HCT116 (cell line): ENCODE measurements at regions not wholly inside any gene's neighbourhood (a gene's known extent, or its start where the extent isn't known, plus 50 kb on each side); places are given as distances from the start of the nearest gene placed in this dataset.
"Not testable (repeated sequence)": the region's sequence is repeated elsewhere in the genome, so short reads cannot be mapped to it uniquely, and the experiment has no call there.

Experiments
- ATAC-seq: fragments of 200-7000 bp; cut with Tn5 transposase; 2 replicates; pipeline ENCODE4 v1.9.1; 2020; ENCODE audit warnings: mild to moderate bottlenecking, moderate library complexity
- BruUV-seq: library from RNA; stranded (reverse); fragments of 400-500 nt; replicated peaks from 2 replicates; lab custom pipeline; 2021; lab: Mats Ljungman, UMichigan
- CTCF ChIA-PET: fragments of 300-600 bp; sonication (Branson Sonifier 250); formaldehyde crosslinking; loops from one replicate; lab custom pipeline; 2021; ENCODE audit warnings: antibody characterized with exemption; lab: Charles Lee
- POLR2A ChIA-PET: fragments of 300-600, 350-600 bp; sonication (Branson Sonifier 250); formaldehyde crosslinking; loops from one replicate; lab custom pipeline; 2021; ENCODE audit warnings: antibody characterized with exemption; lab: Charles Lee
- RAD21 ChIA-PET, 2 experiments: fragments of 300-600 bp; sonication (Branson Sonifier 250); formaldehyde crosslinking; loops; one replicate each; lab custom pipeline; 2023; ENCODE audit warnings: low total read pairs in 2 of 2; ENCODE audit not compliant: uncharacterized antibody in 2 of 2, unreplicated experiment in 2 of 2, low non-redundant PET in 1 of 2; lab: Charles Lee
- DNase-seq: peaks from one replicate; pipeline ENCODE4 v3.0.0-alpha.2; 2010; ENCODE audit warnings: low read depth, low spot score
- H2AFZ ChIP-seq: fragments of 200-600 bp; shearing (Covaris generic), sonication (generic); 2 replicates; pipeline ENCODE4 v1.6.1; 2017; ENCODE audit warnings: low read depth, mixed run types, mixed read lengths, antibody characterized with exemption, low read length; ENCODE audit not compliant: poor library complexity, severe bottlenecking
- H3K27ac ChIP-seq: 2 replicates; pipeline ENCODE4 v1.5.1; 2012; ENCODE audit warnings: low read depth, low read length
- H3K27me3 ChIP-seq: fragments of 200-600 bp; sonication (generic); 2 replicates; pipeline ENCODE4 v1.6.1; 2016; ENCODE audit warnings: mixed run types, low read length, mixed read lengths; ENCODE audit not compliant: insufficient read depth
- H3K36me3 ChIP-seq, 2 experiments: fragments of 200-500 bp in 1 of 2; fragments of 200-600 bp in 1 of 2; sonication (Bioruptor generic) in 1 of 2; sonication (generic) in 1 of 2; 2 replicates each; pipeline versions ENCODE4 v1.5.1 to v1.6.1; 2014 to 2016; ENCODE audit warnings: low read length in 2 of 2, inconsistent platforms in 1 of 2, mixed read lengths in 1 of 2, mixed run types in 1 of 2; ENCODE audit not compliant: insufficient read depth in 2 of 2, control insufficient read depth in 1 of 2
- H3K4me1 ChIP-seq, 2 experiments: fragments of 200-600 bp in 1 of 2; sonication (generic) in 1 of 2; 2 replicates each; pipeline versions ENCODE4 v1.5.1 to v1.6.1; 2012 to 2017; ENCODE audit warnings: low read length in 2 of 2, inconsistent platforms in 1 of 2, mild to moderate bottlenecking in 1 of 2, mixed read lengths in 1 of 2, mixed run types in 1 of 2, moderate library complexity in 1 of 2; ENCODE audit not compliant: insufficient read depth in 2 of 2, control insufficient read depth in 1 of 2
- H3K4me2 ChIP-seq: fragments of 200-600 bp; sonication (generic); 2 replicates; pipeline ENCODE4 v1.6.1; 2017; ENCODE audit warnings: mixed run types, low read length, mixed read lengths
- H3K4me3 ChIP-seq, 2 experiments: fragments of 200-600 bp in 1 of 2; sonication (generic) in 1 of 2; replicated peaks in 1 of 2; 2 replicates each; pipeline ENCODE4 v1.5.1; 2011 to 2016; ENCODE audit warnings: low read length in 2 of 2, control low read depth in 1 of 2, low read depth in 1 of 2, mild to moderate bottlenecking in 1 of 2, mixed read lengths in 1 of 2, mixed run types in 1 of 2
- H3K79me2 ChIP-seq: fragments of 200-600 bp; sonication (generic); 2 replicates; pipeline ENCODE4 v1.6.1; 2017; ENCODE audit warnings: mild to moderate bottlenecking, mixed run types, low read length, moderate library complexity, mixed read lengths; ENCODE audit not compliant: insufficient read depth
- H3K9ac ChIP-seq: fragments of 200-600 bp; sonication (generic); 2 replicates; pipeline ENCODE4 v1.6.1; 2016; ENCODE audit warnings: low read length, mixed read lengths
- H3K9me2 ChIP-seq: fragments of 200-600 bp; sonication (generic), shearing (Covaris generic); 2 replicates; pipeline ENCODE4 v1.6.1; 2017; ENCODE audit warnings: mixed run types, mild to moderate bottlenecking, moderate library complexity; ENCODE audit not compliant: insufficient read depth
- H3K9me3 ChIP-seq, 2 experiments: fragments of 200-500 bp in 1 of 2; fragments of 200-600 bp in 1 of 2; sonication (Bioruptor generic) in 1 of 2; sonication (generic) in 1 of 2; 2 replicates each; pipeline ENCODE4 v1.6.1; 2014 to 2017; ENCODE audit warnings: low read length in 2 of 2, mixed read lengths in 2 of 2, inconsistent platforms in 1 of 2, low read depth in 1 of 2, mild to moderate bottlenecking in 1 of 2, mixed run types in 1 of 2, moderate library complexity in 1 of 2; ENCODE audit not compliant: control insufficient read depth in 1 of 2, insufficient read depth in 1 of 2
- H4K20me1 ChIP-seq: fragments of 200-600 bp; sonication (generic), shearing (Covaris generic); 2 replicates; pipeline ENCODE4 v1.6.1; 2017; ENCODE audit warnings: mixed run types, mild to moderate bottlenecking, moderate library complexity; ENCODE audit not compliant: insufficient read depth
- CBX3 ChIP-seq: IDR thresholded peaks from 2 replicates; pipeline ENCODE4 v1.6.1; 2012; ENCODE audit warnings: low read depth
- EGR1 ChIP-seq: IDR thresholded peaks from 2 replicates; pipeline ENCODE4 v1.6.1; 2012; ENCODE audit warnings: low read depth
- POLR2A ChIP-seq: IDR thresholded peaks from 2 replicates; pipeline ENCODE4 v1.7.0; 2011; ENCODE audit warnings: borderline replicate concordance; ENCODE audit not compliant: insufficient read depth, insufficient read length; ENCODE audit errors: extremely low read depth
- POLR2AphosphoS5 ChIP-seq: IDR thresholded peaks from 2 replicates; pipeline ENCODE4 v1.6.1; 2011; ENCODE audit warnings: mild to moderate bottlenecking, low read depth, low read length, moderate library complexity
- RAD21 ChIP-seq: IDR thresholded peaks from 2 replicates; pipeline ENCODE4 v1.6.1; 2012; ENCODE audit warnings: low read depth, mild to moderate bottlenecking
- SP1 ChIP-seq: IDR thresholded peaks from 2 replicates; pipeline ENCODE4 v1.6.1; 2012; ENCODE audit warnings: low read depth
- ZNF274 ChIP-seq: fragments of 200-500 bp; sonication (Bioruptor generic); IDR thresholded peaks from 2 replicates; pipeline ENCODE4 v1.6.1; 2014; ENCODE audit warnings: mild to moderate bottlenecking, low read depth, low read length, inconsistent platforms
- intact Hi-C: fragments of 100-400 bp; cut with micrococcal nuclease; formaldehyde crosslinking; loops from 2 replicates; pipeline ENCODE4 v1.10.0; 2022
- TF ChIP-seq, protein P1 (sequence below), 3 experiments: fragments of 200-600 bp in 1 of 3; sonication (generic) in 1 of 3; IDR thresholded peaks in 2 of 3; conservative IDR thresholded peaks in 1 of 3; 2 replicates each; pipeline ENCODE4 v1.5.1; 2012 to 2017; ENCODE audit warnings: low read depth in 2 of 3, low read length in 2 of 3, antibody characterized with exemption in 1 of 3, borderline replicate concordance in 1 of 3, control low read depth in 1 of 3, mild to moderate bottlenecking in 1 of 3, mixed read lengths in 1 of 3, mixed run types in 1 of 3, moderate library complexity in 1 of 3; ENCODE audit not compliant: insufficient read depth in 1 of 3

GRCh38 chr17:21512307-21513011 is 136.3 kb downstream of the KCNJ12 start:
- no TSS peak for BruUV-seq
- H3K9me3 ChIP-seq: no peaks in the 10 kb centered on the region
- ChIA-PET POLR2A (interaction anchor here (0.6 kb wide), 1 partner anchor 138 kb away, joined by 3 read pairs; no protein-coding TSS in a partner anchor), CTCF (interaction anchor here (0.9 to 3.3 kb wide), 11 partner anchors 13 to 393 kb away, joined by 3 to 51 read pairs (median 6); no protein-coding TSS in a partner anchor), RAD21 (interaction anchor here (1.3 to 1.8 kb wide), 2 partner anchors 55 kb away, joined by 5 to 6 read pairs; no protein-coding TSS in a partner anchor)
- no peak overlapping the region for H3K27ac ChIP-seq
- H2AFZ ChIP-seq: peak overlapping the region; percentile 82
- TF ChIP-seq EGR1 (no peak), POLR2AphosphoS5 (no peak)
- intact Hi-C loops: loop anchor here (2.0 to 10.0 kb wide), 4 partner anchors 198 to 470 kb away; partner anchors contain the start of genes DHRS7B and USP22
- ATAC-seq (no peak), DNase-seq (no peak)
- no peaks in the 10 kb centered on the region for H3K79me2 ChIP-seq
- H3K9me2 ChIP-seq: no peaks in the 10 kb centered on the region
- no peaks in the 10 kb centered on the region for H3K27me3 ChIP-seq
- H3K4me1 ChIP-seq: peaks cover 2 to 14% of the 10 kb centered on the region in 2 experiments; a peak in 2 of 4 replicates
- H3K4me3 ChIP-seq: peak overlapping the region; percentile 13 to 28; a peak in 2 of 4 replicates
- peak overlapping the region; percentile 70 for H3K4me2 ChIP-seq
- H3K9ac ChIP-seq: peak overlapping the region; percentile 35
- H3K36me3 ChIP-seq: no peaks in the 10 kb centered on the region
- H4K20me1 ChIP-seq: no peaks in the 10 kb centered on the region

- H3K9ac ChIP-seq: peak overlapping the region; percentile 35
- POLR2A ChIA-PET: interaction anchor here (0.6 to 1.1 kb wide), 2 partner anchors 56 to 139 kb away, joined by 3 read pairs; no protein-coding TSS in a partner anchor
Observed at GRCh38 chr17:21513012-21513570, 136.9 kb downstream of the KCNJ12 start.

DNA sequence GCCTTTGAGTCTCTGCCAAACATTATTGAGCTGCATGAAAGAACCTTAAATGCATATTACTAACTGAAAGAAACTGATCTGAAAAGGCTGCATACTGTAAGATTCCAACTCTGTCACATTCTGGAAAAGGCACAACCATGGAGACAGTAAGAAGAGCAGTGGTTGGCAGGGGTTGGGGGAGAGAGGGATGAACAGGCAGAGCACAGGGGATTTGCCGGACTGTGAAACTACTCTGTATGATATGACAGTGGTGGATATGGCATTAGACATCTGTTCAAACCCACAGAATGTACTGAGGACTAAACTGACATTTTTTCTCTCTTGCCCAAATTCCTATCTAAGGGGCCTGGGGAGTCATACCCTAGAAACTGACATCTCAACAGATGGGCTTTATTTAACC is 138.4 kb downstream of the KCNJ12 start:
- H3K9ac ChIP-seq, RAD21 ChIA-PET, ATAC-seq, DNase-seq, H3K9me2 ChIP-seq, H3K4me3 ChIP-seq, POLR2A ChIA-PET, H3K36me3 ChIP-seq, H2AFZ ChIP-seq, H3K4me2 ChIP-seq, H3K9me3 ChIP-seq, H3K27me3 ChIP-seq, H4K20me1 ChIP-seq, H3K27ac ChIP-seq, H3K79me2 ChIP-seq, BruUV-seq: not testable (repeated sequence)
- H3K4me1 ChIP-seq: peaks cover 2 to 14% of the 10 kb centered on the region in 2 experiments; a peak in 2 of 4 replicates
- CTCF ChIA-PET: interaction anchor here (1.4 to 2.8 kb wide), 2 partner anchors 58 to 385 kb away, joined by 3 to 17 read pairs; no protein-coding TSS in a partner anchor
- intact Hi-C loops: loop anchor here (5.0 to 10.0 kb wide), 2 partner anchors 200 to 472 kb away; partner anchors contain the start of gene USP22

More at GRCh38 chr17:21513012-21513570, 136.9 kb downstream of the KCNJ12 start:
- Histone ChIP-seq H3K4me3 (peak overlapping the region in 1 of 2 experiments; percentile 13; a peak in 2 of 4 replicates), H3K9me3 (no peaks in the 10 kb centered on the region), H3K27me3 (no peaks in the 10 kb centered on the region), H3K27ac (no peak overlapping the region), H3K9me2 (no peaks in the 10 kb centered on the region), H3K4me2 (peak overlapping the region; percentile 70), H2AFZ (no peak overlapping the region), H3K36me3 (no peaks in the 10 kb centered on the region), H3K79me2 (no peaks in the 10 kb centered on the region), H4K20me1 (no peaks in the 10 kb centered on the region), H3K4me1 (peaks cover 2 to 14% of the 10 kb centered on the region in 2 experiments; a peak in 2 of 4 replicates)
- CTCF ChIA-PET: interaction anchor here (0.9 to 3.3 kb wide), 10 partner anchors 12 to 393 kb away, joined by 3 to 51 read pairs (median 6); no protein-coding TSS in a partner anchor
- TF ChIP-seq SP1 (no peak), POLR2A (no peak), RAD21 (peak; percentile 78), CBX3 (no peak), ZNF274 (no peak)
- TF ChIP-seq, protein P1, sequence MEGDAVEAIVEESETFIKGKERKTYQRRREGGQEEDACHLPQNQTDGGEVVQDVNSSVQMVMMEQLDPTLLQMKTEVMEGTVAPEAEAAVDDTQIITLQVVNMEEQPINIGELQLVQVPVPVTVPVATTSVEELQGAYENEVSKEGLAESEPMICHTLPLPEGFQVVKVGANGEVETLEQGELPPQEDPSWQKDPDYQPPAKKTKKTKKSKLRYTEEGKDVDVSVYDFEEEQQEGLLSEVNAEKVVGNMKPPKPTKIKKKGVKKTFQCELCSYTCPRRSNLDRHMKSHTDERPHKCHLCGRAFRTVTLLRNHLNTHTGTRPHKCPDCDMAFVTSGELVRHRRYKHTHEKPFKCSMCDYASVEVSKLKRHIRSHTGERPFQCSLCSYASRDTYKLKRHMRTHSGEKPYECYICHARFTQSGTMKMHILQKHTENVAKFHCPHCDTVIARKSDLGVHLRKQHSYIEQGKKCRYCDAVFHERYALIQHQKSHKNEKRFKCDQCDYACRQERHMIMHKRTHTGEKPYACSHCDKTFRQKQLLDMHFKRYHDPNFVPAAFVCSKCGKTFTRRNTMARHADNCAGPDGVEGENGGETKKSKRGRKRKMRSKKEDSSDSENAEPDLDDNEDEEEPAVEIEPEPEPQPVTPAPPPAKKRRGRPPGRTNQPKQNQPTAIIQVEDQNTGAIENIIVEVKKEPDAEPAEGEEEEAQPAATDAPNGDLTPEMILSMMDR (IDR thresholded peaks at IDR 0.05 in 2 of 3, conservative IDR thresholded peaks at IDR 0.05 in 1 of 3; ENCODE audit: borderline replicate concordance in 1 of 3, insufficient read depth in 1 of 3, low read depth in 2 of 3, low read length in 2 of 3): peak; percentile 72 to 76 (median 73); a peak in 5 of 6 replicates
- BruUV-seq: no TSS peak
- intact Hi-C loops: loop anchor here (2.0 to 10.0 kb wide), 4 partner anchors 198 to 471 kb away; partner anchors contain the start of genes DHRS7B and USP22
- peak; percentile 57 for DNase-seq
- RAD21 ChIA-PET: interaction anchor here (0.6 to 1.8 kb wide), 3 partner anchors 56 to 718 kb away, joined by 3 to 6 read pairs (median 5); no protein-coding TSS in a partner anchor
- ATAC-seq: peak; percentile 64
